Activated gamma-delta T cell treated with Interleukin-2 at 50 U/mL for 16 hours (primary cell): ENCODE measurements at regions not wholly inside any gene's neighbourhood (a gene's known extent, or its start where the extent isn't known, plus 50 kb on each side); places are given as distances from the start of the nearest gene placed in this dataset.
"Not testable (repeated sequence)": the region's sequence is repeated elsewhere in the genome, so short reads cannot be mapped to it uniquely, and the experiment has no call there.

Experiments used
- DNase-seq: peaks from one replicate; pipeline ENCODE4 v3.0.0-alpha.2; 2020

DNA sequence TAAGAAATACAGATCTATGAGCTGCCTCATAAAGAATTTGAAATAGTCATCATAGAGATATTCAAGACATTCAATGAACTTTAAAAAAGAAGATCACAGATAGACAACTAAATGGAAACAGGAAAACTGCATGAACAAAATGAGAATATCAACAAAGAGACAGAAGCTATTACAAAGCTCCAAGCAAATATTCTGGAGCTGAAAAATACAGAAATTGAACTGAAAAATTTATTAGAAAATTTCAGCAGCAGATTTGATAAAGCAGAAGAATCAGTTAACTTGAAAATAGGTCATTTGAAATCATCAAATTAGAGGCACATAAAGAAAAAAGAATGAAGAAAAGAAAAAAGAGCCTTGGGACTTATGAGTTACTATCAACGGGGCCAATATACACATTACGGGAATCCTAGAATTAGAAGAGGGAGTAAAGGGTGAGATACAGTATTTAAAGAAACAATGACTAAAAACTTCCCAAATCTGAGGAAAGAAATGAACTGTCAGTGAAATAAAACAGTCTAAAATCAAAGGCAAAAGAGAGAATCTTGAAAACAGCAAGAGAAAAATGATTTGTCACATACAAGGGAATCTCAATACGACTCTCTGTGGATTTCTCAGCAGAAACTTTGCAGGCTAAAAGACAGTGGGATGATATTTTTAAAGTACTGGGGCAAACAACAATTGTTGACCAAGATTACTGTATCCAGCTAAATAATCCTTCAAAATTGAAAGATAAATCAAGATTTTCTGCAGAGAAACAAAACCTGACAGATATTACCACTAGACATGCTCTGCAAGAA lies 641.6 kb downstream of the ANKRD50 start:
- no peak for DNase-seq

DNA sequence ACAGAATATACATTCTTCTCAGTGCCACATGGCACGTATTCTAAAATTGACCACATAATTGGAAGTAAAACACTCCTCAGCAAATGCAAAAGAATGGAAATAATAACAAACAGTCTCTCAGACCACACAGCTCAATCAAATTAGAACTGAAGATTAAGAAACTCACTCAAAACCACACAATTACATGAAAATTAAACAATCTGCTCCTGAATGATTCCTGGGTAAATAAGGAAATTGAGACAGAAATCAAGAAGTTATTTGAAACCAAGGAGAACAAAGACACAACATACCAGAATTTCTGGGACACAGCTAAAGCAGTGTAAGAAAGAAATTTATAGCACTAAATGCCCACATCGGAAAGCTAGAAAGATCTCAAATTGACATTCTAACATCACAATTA lies 637.3 kb downstream of the ANKRD50 start:
- not testable (repeated sequence) for DNase-seq

DNA sequence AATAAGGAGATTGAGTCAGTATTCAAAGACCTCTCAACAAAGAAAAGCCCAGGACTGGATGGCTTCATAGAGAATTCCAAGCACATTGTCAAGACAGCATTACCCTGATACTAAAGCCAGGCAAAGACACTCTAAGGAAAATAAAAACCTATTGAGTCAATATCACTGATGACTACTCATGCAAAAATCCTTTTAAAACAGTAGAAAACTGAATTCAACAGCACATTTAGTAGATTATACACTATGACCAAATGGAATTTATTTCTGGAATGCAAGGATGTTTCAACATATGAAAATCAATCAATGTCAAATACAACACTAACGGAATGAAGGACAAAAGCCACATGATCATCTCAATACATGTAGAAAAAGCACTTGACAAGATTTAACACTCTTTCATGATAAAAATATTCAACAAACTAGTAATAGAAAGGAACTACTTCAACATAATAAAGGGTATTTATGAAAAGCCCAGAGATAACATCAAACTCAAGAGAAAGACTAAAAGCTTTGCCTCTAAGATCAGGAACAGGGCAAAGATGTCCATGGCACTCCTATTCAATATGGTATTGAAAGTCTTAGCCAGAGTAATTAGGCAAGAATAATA lies 633.3 kb downstream of the ANKRD50 start:
- DNase-seq = no peak

DNA sequence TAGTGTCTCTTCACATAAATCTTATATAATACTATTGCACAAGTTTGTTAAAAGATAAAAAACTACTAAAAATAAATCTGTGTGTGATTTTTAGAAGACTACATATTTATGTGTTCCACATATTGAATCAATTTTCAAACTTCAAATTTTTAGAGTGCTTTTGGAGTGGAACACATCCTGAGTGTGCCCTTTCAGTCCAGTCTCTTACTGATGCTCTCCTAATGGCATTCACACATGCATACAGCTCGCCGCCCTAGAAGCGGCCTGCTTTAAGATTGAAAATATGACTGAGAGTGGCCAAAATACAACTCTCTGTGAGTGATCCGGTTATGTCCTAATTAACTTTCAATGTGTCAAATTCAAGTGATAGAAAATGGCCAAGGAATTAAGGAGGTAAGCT lies 628.8 kb downstream of the ANKRD50 start:
- DNase-seq = no peak

DNA sequence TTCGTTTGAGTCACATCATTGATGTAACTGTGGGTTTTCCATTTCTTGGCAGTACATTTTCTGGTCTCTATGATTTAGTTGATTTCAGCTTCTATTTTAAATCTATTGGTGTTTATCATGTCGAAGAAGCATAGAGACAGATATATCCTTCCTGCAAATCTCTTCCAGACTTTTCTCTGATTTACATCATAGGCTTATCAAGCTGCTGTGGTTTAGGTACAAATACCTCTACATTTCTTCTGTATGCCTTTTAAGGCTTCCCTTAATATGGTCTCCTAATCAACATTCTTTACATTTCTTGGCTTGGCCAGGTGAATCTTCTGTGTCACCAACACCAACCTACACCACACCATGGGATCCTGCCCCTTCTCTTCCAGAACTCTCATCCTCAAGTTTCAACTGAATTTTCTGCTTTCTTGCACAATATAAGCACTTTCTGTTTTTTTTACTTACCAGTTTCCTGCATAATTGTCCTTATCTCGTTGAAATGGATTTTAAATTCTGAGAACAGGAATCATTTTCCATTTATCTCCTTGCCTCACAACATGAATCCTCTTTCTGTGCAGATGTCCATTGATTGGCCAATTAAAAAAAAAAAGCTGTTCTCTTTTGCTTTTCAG lies 626.9 kb downstream of the ANKRD50 start:
- DNase-seq = no peak

DNA sequence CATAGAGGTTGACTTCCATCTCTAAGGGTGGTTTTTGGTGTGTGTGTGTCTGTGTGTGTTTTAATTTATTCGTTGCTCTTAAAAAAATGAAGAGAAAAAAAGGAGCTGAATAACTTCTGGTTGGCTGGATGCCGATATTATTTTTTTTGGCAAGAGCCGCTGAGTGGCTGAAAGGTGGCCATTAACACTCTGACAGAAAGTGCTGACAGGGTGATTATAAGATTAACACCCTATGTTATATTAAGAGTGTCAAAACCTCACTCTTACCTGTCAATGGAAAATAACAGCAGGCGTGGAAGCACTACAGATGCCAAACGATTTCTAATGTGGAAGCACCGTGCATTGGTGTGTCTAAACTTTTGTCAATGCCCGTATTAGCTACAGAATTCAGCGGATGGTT lies 622.5 kb downstream of the ANKRD50 start:
- no peak for DNase-seq

DNA sequence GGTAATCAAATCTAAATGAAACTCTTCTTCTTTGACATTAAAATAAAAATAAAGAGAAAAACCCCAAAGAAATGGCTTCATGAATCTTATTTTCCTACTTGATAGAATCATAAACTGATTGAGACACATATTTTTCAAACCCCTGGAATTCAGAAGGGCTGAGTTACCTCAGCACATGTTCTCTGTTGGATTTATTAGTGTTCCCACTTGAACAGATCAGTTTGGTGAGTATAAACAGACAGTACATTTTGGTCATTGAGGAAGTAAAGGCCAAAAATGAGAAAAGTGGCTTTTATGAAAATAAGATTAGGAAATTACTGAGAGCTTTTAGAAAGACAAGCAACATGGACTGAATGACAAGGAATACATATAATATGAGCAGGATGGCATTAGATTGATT lies 620.4 kb downstream of the ANKRD50 start:
- no peak for DNase-seq

DNA sequence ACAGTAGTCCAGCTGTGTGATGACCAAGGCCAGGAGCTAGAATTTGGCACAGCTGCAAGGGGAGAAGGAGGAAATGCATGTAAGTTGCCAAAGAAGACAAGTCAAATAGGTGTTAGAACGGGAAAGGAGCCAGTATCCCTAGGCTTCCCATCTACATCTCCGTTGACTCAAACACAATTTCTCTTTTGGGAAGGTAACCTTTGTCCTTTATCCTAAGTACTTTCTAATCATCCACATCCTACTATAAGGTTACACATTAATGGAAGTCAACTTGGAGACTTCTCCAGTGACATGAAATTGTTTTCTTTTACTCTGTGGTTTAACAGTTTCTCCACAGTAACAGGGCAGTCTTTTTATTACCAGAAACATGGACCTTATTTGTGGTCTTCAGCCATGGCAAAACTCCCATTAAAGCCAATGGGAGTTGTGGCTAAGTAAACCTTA lies 620.0 kb downstream of the ANKRD50 start:
- no peak for DNase-seq

DNA sequence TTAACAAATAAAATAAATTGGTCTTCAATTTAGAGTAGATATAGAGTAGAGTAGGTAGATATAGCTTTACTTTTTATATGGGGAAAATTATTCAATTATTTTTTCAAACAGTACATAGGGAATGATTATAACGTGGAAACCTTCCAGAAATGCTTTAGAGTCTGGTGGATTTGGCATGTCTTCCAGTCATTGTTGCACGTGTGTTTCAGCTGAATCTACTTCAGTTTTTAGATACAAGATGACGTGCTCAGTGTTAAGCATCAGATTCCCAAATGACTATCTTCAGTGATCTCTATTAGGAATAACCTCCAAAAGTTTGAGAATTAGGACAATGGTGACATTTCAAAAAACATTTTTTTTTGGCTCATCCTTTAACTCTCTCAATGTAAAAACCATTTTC lies 616.9 kb downstream of the ANKRD50 start:
- no peak for DNase-seq

DNA sequence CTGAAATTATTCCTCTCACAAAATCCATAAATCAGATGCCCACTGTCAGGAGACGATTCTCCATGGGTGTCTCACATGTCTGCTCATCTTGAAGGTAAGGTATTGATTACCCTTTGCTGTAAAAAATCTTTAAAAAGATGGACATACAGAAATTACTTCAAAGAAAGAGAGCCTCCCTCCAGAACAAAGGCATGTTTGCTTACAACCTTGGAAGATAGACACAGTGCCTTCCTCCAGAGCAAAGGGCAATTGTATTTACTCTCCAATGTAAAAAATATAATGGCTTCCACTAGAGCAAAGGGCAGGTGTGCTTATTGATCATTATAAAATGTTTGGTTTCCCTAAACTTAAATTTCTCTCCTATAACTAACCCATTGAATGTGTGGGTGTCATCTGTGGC lies 616.2 kb downstream of the ANKRD50 start:
- no peak for DNase-seq

DNA sequence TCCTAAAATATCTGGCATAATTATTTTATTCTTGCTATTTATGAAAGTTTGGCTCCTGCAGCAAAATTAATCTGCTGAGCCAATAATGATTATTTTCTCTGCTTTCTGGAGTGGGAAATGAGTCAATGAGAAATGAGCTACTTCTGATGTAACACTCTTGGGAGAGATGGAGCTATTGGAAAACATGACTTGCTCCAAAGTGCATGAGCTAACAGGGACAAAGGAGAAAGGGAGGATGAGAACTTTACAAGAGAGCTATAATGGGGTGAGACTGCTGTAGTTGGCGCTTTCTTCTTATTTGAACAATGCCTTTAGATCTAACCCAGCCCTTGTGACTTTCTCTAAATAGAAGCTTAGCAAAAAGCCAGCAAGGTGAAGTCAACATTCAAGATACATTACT lies 615.1 kb downstream of the ANKRD50 start:
- no peak for DNase-seq

DNA sequence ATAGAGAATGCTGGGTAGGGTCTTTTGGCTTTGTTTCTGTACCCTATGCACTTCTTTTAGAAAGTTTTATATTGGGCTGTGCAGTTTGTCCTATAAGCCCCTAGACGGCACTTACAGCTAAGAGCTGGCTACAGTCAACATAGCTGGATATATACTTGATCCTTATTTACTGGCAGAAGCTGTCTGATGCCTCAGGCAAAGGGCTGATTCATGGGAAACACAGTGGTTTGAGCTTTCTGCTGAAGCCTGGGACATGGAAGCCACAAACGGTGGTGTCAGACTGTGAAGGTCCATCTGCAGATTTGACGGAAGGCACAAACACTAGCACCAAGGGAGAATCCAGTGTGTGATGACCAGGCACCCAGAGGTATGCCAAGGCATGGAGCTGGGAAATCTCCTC lies 608.4 kb downstream of the ANKRD50 start:
- DNase-seq = no peak

DNA sequence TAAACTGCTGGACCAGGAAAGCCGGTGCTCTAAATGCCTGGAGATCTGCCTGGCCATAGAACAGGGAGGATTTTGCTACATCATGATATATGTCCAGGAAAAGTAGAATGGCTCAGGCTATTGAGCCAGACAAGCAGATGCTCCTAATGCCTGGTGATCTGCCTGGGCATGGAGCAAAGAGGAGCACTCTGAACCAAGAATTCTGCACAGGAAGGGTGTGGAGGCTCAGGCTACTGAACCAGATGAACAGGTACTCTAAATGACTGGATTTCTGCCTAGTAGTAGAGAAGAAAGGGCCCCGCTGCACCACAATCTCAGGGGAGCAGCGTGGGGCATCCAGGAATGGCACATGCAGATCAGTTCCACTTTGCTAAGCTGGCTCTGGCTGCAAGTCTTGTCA lies 607.9 kb downstream of the ANKRD50 start:
- DNase-seq = no peak

DNA sequence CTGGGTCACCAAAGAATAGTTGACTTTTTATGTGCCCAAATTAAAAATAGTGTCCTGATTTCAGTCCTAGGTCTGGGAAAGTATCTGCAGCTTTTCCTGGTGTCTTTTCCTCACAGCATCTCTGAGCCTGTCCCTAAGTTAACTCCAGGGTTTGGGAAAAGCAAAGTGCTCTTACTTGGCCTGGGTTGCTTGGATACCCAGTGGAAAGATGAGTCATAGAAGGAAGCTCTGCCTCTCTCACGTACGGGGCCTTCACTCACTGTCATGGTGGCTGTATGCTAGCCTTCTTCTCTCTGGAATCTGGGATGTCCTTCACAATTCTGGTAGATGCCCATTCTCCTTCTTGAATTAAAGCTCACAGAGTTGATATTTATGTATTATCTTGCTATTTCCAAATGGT lies 607.3 kb downstream of the ANKRD50 start:
- DNase-seq = no peak

DNA sequence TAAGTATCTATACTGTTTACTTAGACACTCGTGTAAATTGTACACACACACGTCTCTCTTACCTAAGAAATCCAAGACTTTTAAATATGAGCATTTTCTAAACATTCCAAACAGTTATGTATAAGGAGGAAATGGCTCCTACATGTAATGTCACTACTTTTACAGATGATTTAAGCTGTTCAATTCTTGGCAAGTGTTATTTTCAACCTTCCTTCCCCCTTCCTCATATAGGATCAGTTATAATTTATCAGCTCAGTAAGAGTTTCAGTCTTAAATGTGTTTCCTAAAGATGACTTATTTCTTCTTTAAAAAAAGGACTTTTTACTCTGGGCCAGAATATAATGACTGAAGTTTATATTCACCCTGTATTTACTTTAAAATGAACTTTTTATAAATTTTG lies 601.1 kb downstream of the ANKRD50 start:
- DNase-seq = no peak

DNA sequence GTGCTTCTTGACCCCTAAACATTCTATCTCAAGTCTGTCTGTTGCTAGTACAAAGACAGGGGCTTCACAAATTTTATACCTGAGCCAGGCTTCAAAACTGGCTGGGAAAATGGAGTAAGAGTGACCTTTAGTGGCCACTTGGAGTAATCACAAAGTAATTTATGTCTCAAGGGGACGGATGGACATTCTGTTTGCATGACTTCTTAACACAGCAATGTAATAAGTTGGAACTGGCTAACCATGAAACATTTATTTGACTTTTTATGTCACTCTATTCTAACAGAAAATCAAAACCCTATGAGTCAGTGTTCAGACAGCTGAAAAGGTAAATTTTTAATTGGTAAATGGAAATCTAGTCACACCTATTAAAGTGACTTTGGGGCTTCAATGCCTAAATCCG lies 600.6 kb downstream of the ANKRD50 start:
- no peak for DNase-seq

DNA sequence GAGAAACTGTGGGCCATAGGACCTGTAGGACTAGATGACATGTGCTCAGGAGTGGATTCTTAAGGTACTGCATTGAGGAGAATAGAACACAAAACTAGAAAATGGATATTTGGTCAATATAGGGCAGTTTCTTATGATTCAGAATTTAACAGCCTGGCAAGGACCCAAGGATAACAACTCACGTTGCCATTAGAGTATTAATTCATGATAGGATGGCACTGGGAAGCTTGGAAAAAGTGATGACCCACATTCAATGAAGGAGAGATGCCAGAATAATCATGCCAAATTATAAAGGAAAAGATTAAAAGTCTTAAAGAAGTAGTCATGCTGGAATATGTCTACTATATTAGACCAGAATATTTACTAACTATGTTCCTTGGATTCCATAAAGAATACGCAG lies 594.5 kb downstream of the ANKRD50 start:
- DNase-seq = no peak

DNA sequence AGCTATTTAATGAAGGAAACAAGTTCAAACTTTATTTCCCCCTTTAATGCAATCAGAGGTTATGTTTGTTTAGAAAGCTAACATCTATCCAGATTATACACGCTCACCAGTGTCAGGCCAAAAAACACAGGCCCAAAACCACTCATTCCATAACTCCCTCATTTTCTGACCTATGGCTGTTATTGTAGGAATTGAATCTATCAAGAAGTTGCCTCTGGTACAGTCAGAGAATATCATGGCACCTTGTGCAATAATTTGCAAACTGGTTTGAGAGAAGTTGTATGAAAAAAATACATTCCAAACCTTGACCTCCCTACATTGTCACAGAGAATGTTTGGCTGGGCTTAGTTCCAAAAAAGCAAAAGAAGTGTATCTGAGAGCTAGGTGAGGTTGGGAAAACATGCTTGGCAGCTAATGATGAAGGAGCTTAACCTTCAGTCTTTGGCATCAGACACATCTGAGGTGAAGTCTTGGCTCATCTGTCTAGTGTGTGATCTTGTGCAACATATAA lies 591.0 kb downstream of the ANKRD50 start:
- DNase-seq = no peak

DNA sequence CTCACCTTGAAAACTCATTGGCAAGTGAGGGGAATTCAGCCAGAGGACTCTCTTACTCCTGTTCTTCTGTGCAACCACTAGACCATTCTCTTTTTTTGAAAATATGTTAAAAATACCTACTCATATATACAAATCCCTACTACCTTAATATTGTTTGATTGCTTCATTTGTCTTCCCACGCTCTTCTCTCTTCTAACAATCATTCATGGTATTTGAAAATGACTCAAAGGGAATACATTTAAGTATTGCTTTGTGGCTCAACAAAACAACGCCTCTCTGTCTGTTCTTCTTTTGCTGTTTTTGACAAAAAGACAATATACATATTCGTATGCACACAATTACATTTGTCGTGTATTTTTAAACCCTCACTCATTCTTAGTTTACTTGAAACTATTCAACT lies 589.4 kb downstream of the ANKRD50 start:
- DNase-seq = no peak

DNA sequence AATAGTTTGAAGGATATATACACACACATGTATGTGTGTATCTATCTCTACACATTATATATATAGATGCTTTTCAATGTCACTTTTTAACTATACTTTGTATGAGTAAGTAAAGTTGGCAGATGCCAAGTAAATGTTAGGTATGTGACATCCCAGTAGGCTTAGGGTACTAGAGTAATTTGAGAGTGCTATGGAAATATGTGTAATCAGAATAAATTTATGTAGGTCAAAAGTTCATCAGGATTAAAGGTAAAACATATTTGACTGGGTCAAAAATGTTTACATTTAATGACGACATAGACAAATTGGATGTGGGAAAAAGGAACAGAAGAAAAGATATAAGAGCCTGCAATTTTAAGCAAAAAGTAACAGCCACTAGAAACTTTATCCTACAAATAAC lies 588.8 kb downstream of the ANKRD50 start:
- no peak for DNase-seq

DNA sequence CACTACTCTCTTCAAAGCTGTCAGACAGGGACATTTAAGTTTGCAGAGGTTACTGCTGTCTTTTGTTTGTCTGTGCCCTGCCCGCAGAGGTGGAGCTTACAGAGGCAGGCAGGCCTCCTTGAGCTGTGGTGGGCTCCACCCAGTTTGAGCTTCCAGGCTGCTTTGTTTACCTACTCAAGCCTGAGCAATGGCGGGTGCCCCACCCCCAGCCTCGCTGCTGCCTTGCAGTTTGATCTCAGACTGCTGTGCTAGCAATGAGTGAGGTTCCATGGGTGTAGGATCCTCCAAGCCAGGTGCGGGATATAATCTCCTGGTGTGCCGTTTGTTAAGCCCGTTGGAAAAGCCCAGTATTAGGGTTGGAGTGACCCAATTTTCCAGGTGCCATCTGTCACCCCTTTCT lies 581.2 kb downstream of the ANKRD50 start:
- not testable (repeated sequence) for DNase-seq

DNA sequence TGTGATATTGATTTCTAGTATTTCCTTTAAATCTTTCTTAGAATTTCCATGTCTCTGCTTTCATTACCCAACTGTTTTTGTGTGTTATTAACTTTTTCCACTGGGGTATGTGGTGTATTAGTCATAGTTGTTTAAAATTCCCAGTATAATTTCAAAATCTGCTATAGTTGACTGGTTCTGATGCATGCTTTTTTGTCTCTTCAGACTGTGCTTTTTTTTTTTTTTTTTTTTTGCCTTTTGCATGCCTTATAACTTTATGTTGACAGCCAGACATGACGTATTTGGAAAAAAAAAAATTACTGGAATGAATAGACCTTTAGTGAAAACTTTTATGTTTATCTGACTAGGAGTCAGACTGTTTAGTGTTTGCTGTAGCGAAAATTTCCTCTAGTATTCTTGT lies 580.4 kb downstream of the ANKRD50 start:
- DNase-seq = no peak

DNA sequence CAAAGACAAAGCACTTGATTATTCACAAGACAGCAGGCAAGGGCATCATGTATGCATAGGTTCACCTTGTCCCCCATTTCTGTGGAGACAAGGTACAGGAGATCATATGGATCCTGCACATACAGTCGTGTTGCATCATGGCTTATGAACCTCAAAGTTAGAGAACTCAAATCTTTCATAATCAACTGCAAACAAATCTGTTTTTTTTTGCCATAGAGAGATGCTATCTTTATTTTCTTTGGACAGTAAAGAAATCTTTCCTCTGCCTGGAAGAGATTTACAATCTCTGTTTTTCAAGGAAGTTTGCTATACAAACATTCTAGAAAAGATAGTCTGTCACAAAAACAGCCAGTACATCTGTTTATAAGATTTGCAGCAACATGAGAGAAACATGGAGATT lies 578.8 kb downstream of the ANKRD50 start:
- no peak for DNase-seq

DNA sequence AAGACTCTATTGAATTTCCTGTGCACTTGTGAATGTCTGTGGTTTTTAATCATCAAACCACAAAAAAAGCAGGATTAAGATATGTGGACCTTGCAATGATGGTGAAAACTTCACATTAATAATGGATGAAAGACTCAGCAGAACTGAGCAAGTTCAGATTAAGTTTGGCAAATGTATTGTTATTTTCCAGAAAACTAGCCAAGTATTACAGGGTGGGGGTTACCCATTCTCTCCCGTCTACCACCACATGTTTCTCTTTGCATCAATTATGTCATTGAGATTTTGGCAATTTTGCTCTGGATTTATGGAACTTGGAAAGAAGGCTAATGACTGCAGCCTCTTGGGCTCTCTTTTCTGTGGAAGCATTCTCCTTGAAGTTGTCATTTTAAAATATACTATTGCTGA lies 577.1 kb downstream of the ANKRD50 start:
- DNase-seq = no peak
